CD14-positive monocyte (primary cell): ENCODE measurements at regions not wholly inside any gene's neighbourhood (a gene's known extent, or its start where the extent isn't known, plus 50 kb on each side); places are given as distances from the start of the nearest gene placed in this dataset.
"Not testable (repeated sequence)": the region's sequence is repeated elsewhere in the genome, so short reads cannot be mapped to it uniquely, and the experiment has no call there.

Source experiments
- DNase-seq, 3 donors: peaks; one replicate each; pipeline ENCODE4 v3.0.0-alpha.2; 2011 to 2022
- H2AFZ ChIP-seq: 2 replicates; pipeline ENCODE4 v1.6.0; 2012; ENCODE audit warnings: mild to moderate bottlenecking, low read depth, low read length, inconsistent platforms; ENCODE audit not compliant: insufficient read depth, poor library complexity, severe bottlenecking
- H3K27ac ChIP-seq, 2 donors: 1 replicate in 1 of 2; 2 replicates in 1 of 2; pipeline ENCODE4 v1.5.1; 2012 to 2013; ENCODE audit warnings: low read length in 2 of 2, control low read depth in 1 of 2, inconsistent platforms in 1 of 2, low read depth in 1 of 2, mild to moderate bottlenecking in 1 of 2
- H3K27me3 ChIP-seq, 2 donors: one replicate each; pipeline versions ENCODE4 v1.6.0 to v1.6.1; 2011 to 2013; ENCODE audit warnings: low read length in 2 of 2; ENCODE audit not compliant: control insufficient read depth in 2 of 2, insufficient read depth in 2 of 2
- H3K36me3 ChIP-seq, 2 donors: replicated peaks in 1 of 2; 1 replicate in 1 of 2; 2 replicates in 1 of 2; pipeline versions ENCODE4 v1.5.1 to v1.6.1; 2012 to 2013; ENCODE audit warnings: low read length in 2 of 2, control low read depth in 1 of 2, inconsistent platforms in 1 of 2, mild to moderate bottlenecking in 1 of 2; ENCODE audit not compliant: insufficient read depth in 2 of 2, control insufficient read depth in 1 of 2
- H3K4me1 ChIP-seq, 2 donors: 1 replicate in 1 of 2; 2 replicates in 1 of 2; pipeline versions ENCODE4 v1.5.1 to v1.6.1; 2012 to 2013; ENCODE audit warnings: low read length in 2 of 2, control low read depth in 1 of 2, inconsistent platforms in 1 of 2, mild to moderate bottlenecking in 1 of 2, moderate library complexity in 1 of 2; ENCODE audit not compliant: insufficient read depth in 2 of 2, control insufficient read depth in 1 of 2
- H3K4me2 ChIP-seq: replicated peaks from 2 replicates; pipeline ENCODE3; 2012; ENCODE audit warnings: low read length, moderate library complexity, mild to moderate bottlenecking; ENCODE audit not compliant: poor library complexity, severe bottlenecking; ENCODE audit errors: extremely low read depth
- H3K4me3 ChIP-seq, 3 experiments: fragments of 200-600 bp in 1 of 3; sonication (generic) in 1 of 3; replicated peaks in 1 of 3; 1 replicate in 2 of 3; 2 replicates in 1 of 3; pipeline ENCODE4 v1.5.1; 2011 to 2013; ENCODE audit warnings: low read length in 3 of 3, mild to moderate bottlenecking in 3 of 3, control low read depth in 2 of 3, low read depth in 2 of 3, inconsistent platforms in 1 of 3, moderate library complexity in 1 of 3
- H3K79me2 ChIP-seq: 2 replicates; pipeline ENCODE4 v1.6.0; 2012; ENCODE audit warnings: mild to moderate bottlenecking, control low read depth, inconsistent platforms, low read length, moderate library complexity; ENCODE audit not compliant: insufficient read depth
- H3K9ac ChIP-seq: 2 replicates; pipeline ENCODE4 v1.6.0; 2017; ENCODE audit warnings: low read length, mild to moderate bottlenecking; ENCODE audit not compliant: insufficient read depth, poor library complexity, severe bottlenecking
- H3K9me3 ChIP-seq, 2 donors: replicated peaks in 1 of 2; 1 replicate in 1 of 2; 2 replicates in 1 of 2; pipeline versions ENCODE4 v1.5.1 to v1.6.1; 2012 to 2013; ENCODE audit warnings: low read length in 2 of 2, control low read depth in 1 of 2; ENCODE audit not compliant: control insufficient read depth in 1 of 2, insufficient read depth in 1 of 2
- H4K20me1 ChIP-seq: 2 replicates; pipeline ENCODE4 v1.6.0; 2012; ENCODE audit warnings: mild to moderate bottlenecking, low read length, control low read depth, moderate library complexity; ENCODE audit not compliant: insufficient read depth
- H3K27ac Mint-ChIP-seq, 7 donors: one replicate each; pipeline ENCODE4 v1.8.0; 2020; ENCODE audit warnings: mild to moderate bottlenecking in 7 of 7, mixed read lengths in 7 of 7, moderate library complexity in 6 of 7, inconsistent platforms in 2 of 7
- H3K27me3 Mint-ChIP-seq, 3 donors: one replicate each; pipeline ENCODE4 v1.8.0; 2021 to 2022; ENCODE audit warnings: low read depth in 3 of 3, mild to moderate bottlenecking in 3 of 3, mixed read lengths in 3 of 3, moderate library complexity in 3 of 3, inconsistent platforms in 1 of 3
- H3K36me3 Mint-ChIP-seq, 2 donors: one replicate each; pipeline ENCODE4 v1.8.0; 2020; ENCODE audit warnings: mixed read lengths in 2 of 2, inconsistent platforms in 1 of 2, mild to moderate bottlenecking in 1 of 2
- H3K4me1 Mint-ChIP-seq: one replicate; pipeline ENCODE4 v1.8.0; 2020; ENCODE audit warnings: mild to moderate bottlenecking, mixed read lengths
- H3K4me3 Mint-ChIP-seq, 2 donors: one replicate each; pipeline ENCODE4 v1.8.0; 2020; ENCODE audit warnings: mild to moderate bottlenecking in 2 of 2, mixed read lengths in 2 of 2, moderate library complexity in 1 of 2
- H3K9me3 Mint-ChIP-seq, 7 donors: one replicate each; pipeline ENCODE4 v1.8.0; 2020 to 2022; ENCODE audit warnings: mixed read lengths in 7 of 7, mild to moderate bottlenecking in 6 of 7, moderate library complexity in 6 of 7, inconsistent platforms in 2 of 7
- CTCF ChIP-seq: fragments of 200-600 bp; IDR thresholded peaks from one replicate; pipeline ENCODE4 v1.8.0; 2022; ENCODE audit warnings: antibody characterized with exemption, mild to moderate bottlenecking
- WGBS: methylation state at CpG from one replicate; pipeline ENCODE4 v1.1.5; 2013; ENCODE audit warnings: missing lambda C conversion rate; ENCODE audit not compliant: insufficient coverage; 5-methylcytosine and 5-hydroxymethylcytosine counted together
- intact Hi-C, 2 donors: fragments of 100-400 bp; cut with micrococcal nuclease; formaldehyde crosslinking; loops; one replicate each; pipeline versions ENCODE4 v1.15.0 to v1.15.1; 2023

DNA sequence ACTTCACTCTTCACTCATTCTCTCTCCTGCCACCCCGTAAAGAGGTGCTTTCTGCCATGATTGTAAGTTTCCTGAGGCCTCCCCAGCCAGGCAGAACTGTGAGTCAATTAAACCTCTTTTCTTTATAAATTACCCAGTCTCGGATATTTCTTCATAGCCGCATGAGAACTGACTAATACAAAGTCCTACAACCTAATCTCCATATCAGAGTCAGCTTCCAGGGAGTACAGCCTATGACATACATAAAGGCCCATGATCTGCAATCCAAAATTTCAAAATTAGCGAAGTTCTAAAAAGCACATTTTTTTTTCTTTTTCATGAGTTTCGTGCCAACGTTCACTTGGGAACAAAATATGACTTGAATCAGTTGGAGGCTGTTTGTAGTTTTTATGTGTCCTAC is 256.9 kb upstream of the DUSP10 start:
- peaks cover 9 to 11% of the 10 kb centered on the region in 2 donors for H3K4me1 ChIP-seq
- Mint-ChIP-seq H3K27ac (peak overlapping the region in 1 of 7 donors; percentile 50), H3K36me3 (peaks cover 3 to 5% of the 10 kb centered on the region in 2 donors), H3K4me3 (no peak overlapping the region), H3K4me1 (peaks cover 14% of the 10 kb centered on the region), H3K9me3 (peaks cover 0 to 1% (median 0%) of the 10 kb centered on the region in 7 donors), H3K27me3 (no peaks in the 10 kb centered on the region)
- H3K9ac ChIP-seq = no peak overlapping the region
- no peak overlapping the region for H3K4me2 ChIP-seq
- H3K27ac ChIP-seq = no peak overlapping the region
- no peaks in the 10 kb centered on the region for H3K79me2 ChIP-seq
- no peak overlapping the region for H3K4me3 ChIP-seq
- no peak for DNase-seq
- H4K20me1 ChIP-seq = no peaks in the 10 kb centered on the region
- no peaks in the 10 kb centered on the region for H3K36me3 ChIP-seq
- 97% methylated on average over 3 of the region's 6 CpGs for WGBS
- intact Hi-C loops = no loop called here
- no peaks in the 10 kb centered on the region for H3K9me3 ChIP-seq
- H2AFZ ChIP-seq = no peak overlapping the region
- TF ChIP-seq CTCF = no peak
- no peaks in the 10 kb centered on the region for H3K27me3 ChIP-seq

GRCh38 chr1:221998186-221998612 is 256.3 kb upstream of the DUSP10 start:
- WGBS = no CpG with 5 or more reads among the region's 2 CpGs
- no peak overlapping the region for H3K4me3 ChIP-seq

DNA sequence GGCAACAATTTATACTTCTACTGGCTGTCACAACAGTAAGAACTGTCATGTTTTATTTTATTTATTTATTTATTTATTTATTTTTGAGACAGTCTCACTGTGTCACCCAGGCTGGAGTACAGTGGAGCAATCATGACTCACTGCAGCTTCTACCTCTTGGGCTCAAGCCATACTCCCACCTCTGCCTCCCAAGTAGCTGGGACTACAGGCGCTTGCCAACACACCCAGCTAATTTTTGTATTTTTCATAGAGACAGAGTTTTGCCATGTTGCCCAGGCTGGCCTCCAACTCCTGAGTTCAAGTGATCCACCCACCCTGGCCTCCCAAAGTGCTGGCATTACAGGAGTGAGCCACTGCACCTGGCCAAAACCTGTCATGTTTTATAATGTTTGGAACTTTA is 255.1 kb upstream of the DUSP10 start:
- WGBS = 100% methylated on average over 1 of the region's 1 CpG

More at GRCh38 chr1:221998186-221998612, 256.3 kb upstream of the DUSP10 start:
- TF ChIP-seq CTCF = no peak
- no peaks in the 10 kb centered on the region for H3K79me2 ChIP-seq
- Mint-ChIP-seq H3K4me1 (peaks cover 19% of the 10 kb centered on the region), H3K36me3 (peaks cover 3 to 5% of the 10 kb centered on the region in 2 donors), H3K27me3 (peaks cover 0 to 1% (median 0%) of the 10 kb centered on the region in 3 donors), H3K27ac (no peak overlapping the region), H3K4me3 (no peak overlapping the region), H3K9me3 (peaks cover 0 to 2% (median 0%) of the 10 kb centered on the region in 7 donors)
- H3K4me1 ChIP-seq = peaks cover 13 to 16% of the 10 kb centered on the region in 2 donors
- H2AFZ ChIP-seq = no peak overlapping the region
- no peak overlapping the region for H3K9ac ChIP-seq
- no peaks in the 10 kb centered on the region for H3K27me3 ChIP-seq
- H3K36me3 ChIP-seq = no peaks in the 10 kb centered on the region
- intact Hi-C loops = no loop called here
- no peaks in the 10 kb centered on the region for H4K20me1 ChIP-seq
- DNase-seq = no peak
- no peaks in the 10 kb centered on the region for H3K9me3 ChIP-seq
- H3K27ac ChIP-seq = no peak overlapping the region
- H3K4me2 ChIP-seq = no peak overlapping the region

More for the DNA sequence above, 255.1 kb upstream of the DUSP10 start:
- H3K9ac ChIP-seq, H3K4me3 Mint-ChIP-seq, H3K27me3 ChIP-seq, H4K20me1 ChIP-seq, H3K27ac ChIP-seq, H2AFZ ChIP-seq, H3K27me3 Mint-ChIP-seq, H3K4me3 ChIP-seq, H3K79me2 ChIP-seq, intact Hi-C loops, H3K36me3 Mint-ChIP-seq, H3K4me2 ChIP-seq, H3K36me3 ChIP-seq, H3K9me3 Mint-ChIP-seq, H3K27ac Mint-ChIP-seq, H3K9me3 ChIP-seq: not testable (repeated sequence)
- H3K4me1 ChIP-seq = peaks cover 13 to 16% of the 10 kb centered on the region in 2 donors
- peaks cover 23% of the 10 kb centered on the region for H3K4me1 Mint-ChIP-seq
- DNase-seq = peak in 1 of 3 donors; percentile 26
